MM.1S (cell line): ENCODE measurements at regions not wholly inside any gene's neighbourhood (a gene's known extent, or its start where the extent isn't known, plus 50 kb on each side); places are given as distances from the start of the nearest gene placed in this dataset.

Source experiments
- CTCF ChIP-seq: fragments of 300-600 bp; sonication (generic); IDR thresholded peaks from 2 replicates; pipeline ENCODE4 v1.5.1; 2016; ENCODE audit warnings: antibody characterized with exemption, low read length, mixed read lengths
- EZH2 ChIP-seq: fragments of 300-600 bp; sonication (generic); optimal IDR thresholded peaks from 2 replicates; pipeline ENCODE3; 2017; ENCODE audit warnings: low read depth, mild to moderate bottlenecking, antibody characterized with exemption, low read length, mixed read lengths

- no peak for TF ChIP-seq CTCF
- TF ChIP-seq EZH2 = no peak
These were observed 336.3 kb upstream of the NOVA1 start for GRCh38 chr14:26934151-26934550.
